Superior temporal gyrus (tissue), 1 donor: ENCODE measurements at regions not wholly inside any gene's neighbourhood (a gene's known extent, or its start where the extent isn't known, plus 50 kb on each side); places are given as distances from the start of the nearest gene placed in this dataset.
"Not testable (repeated sequence)": the region's sequence is repeated elsewhere in the genome, so short reads cannot be mapped to it uniquely, and the experiment has no call there.

Experiments used
- DNase-seq: peaks from one replicate; pipeline ENCODE4 v3.0.0-alpha.2; 2016; ENCODE audit errors: extremely low spot score

GRCh38 chr2:136715146-136715545 lies 50.2 kb upstream of the THSD7B start:
- DNase-seq: no peak

GRCh38 chr2:136714452-136714951 lies 50.8 kb upstream of the THSD7B start:
- no peak for DNase-seq

- no peak for DNase-seq
Measured at GRCh38 chr2:136713739-136714138, 51.6 kb upstream of the THSD7B start.

GRCh38 chr2:136705336-136705735 lies 60.0 kb upstream of the THSD7B start:
- DNase-seq: no peak

GRCh38 chr2:136703214-136703613 lies 62.1 kb upstream of the THSD7B start:
- no peak for DNase-seq

GRCh38 chr2:136696438-136696837 lies 68.9 kb upstream of the THSD7B start:
- no peak for DNase-seq

- DNase-seq: no peak
Measured at GRCh38 chr2:136693966-136694365, 71.4 kb upstream of the THSD7B start.

- DNase-seq: not testable (repeated sequence)
Measured at GRCh38 chr2:136680079-136680478, 85.3 kb upstream of the THSD7B start.

GRCh38 chr2:136665736-136666135 lies 99.6 kb upstream of the THSD7B start:
- DNase-seq: peak; percentile 64

GRCh38 chr2:136664713-136665405 lies 100.5 kb upstream of the THSD7B start:
- peak; percentile 54 for DNase-seq

- DNase-seq: no peak
Measured at GRCh38 chr2:136658201-136658600, 107.1 kb upstream of the THSD7B start.

GRCh38 chr2:136653861-136654260 lies 111.5 kb upstream of the THSD7B start:
- DNase-seq: no peak

- no peak for DNase-seq
Measured at GRCh38 chr2:136651456-136652010, 113.8 kb upstream of the THSD7B start.

GRCh38 chr2:136647039-136647438 lies 118.3 kb upstream of the THSD7B start:
- no peak for DNase-seq

- no peak for DNase-seq
Measured at GRCh38 chr2:136645236-136645828, 120.0 kb upstream of the THSD7B start.

GRCh38 chr2:136639651-136640050 lies 125.7 kb upstream of the THSD7B start:
- DNase-seq: no peak

- no peak for DNase-seq
Measured at GRCh38 chr2:136638193-136638592, 127.2 kb upstream of the THSD7B start.

- no peak for DNase-seq
Measured at GRCh38 chr2:136637402-136637801, 127.9 kb upstream of the THSD7B start.

GRCh38 chr2:136628490-136628889 lies 136.9 kb upstream of the THSD7B start:
- DNase-seq: no peak

GRCh38 chr2:136613096-136613495 lies 152.2 kb upstream of the THSD7B start:
- no peak for DNase-seq

GRCh38 chr2:136612079-136612478 lies 153.3 kb upstream of the THSD7B start:
- DNase-seq: no peak

GRCh38 chr2:136611451-136611850 lies 153.9 kb upstream of the THSD7B start:
- no peak for DNase-seq

GRCh38 chr2:136582628-136583205 lies 182.6 kb upstream of the THSD7B start:
- DNase-seq: no peak
